ENCODE measurements at regions not wholly inside any gene's neighbourhood (a gene's known extent, or its start where the extent isn't known, plus 50 kb on each side); places are given as distances from the start of the nearest gene placed in this dataset.

DNA sequence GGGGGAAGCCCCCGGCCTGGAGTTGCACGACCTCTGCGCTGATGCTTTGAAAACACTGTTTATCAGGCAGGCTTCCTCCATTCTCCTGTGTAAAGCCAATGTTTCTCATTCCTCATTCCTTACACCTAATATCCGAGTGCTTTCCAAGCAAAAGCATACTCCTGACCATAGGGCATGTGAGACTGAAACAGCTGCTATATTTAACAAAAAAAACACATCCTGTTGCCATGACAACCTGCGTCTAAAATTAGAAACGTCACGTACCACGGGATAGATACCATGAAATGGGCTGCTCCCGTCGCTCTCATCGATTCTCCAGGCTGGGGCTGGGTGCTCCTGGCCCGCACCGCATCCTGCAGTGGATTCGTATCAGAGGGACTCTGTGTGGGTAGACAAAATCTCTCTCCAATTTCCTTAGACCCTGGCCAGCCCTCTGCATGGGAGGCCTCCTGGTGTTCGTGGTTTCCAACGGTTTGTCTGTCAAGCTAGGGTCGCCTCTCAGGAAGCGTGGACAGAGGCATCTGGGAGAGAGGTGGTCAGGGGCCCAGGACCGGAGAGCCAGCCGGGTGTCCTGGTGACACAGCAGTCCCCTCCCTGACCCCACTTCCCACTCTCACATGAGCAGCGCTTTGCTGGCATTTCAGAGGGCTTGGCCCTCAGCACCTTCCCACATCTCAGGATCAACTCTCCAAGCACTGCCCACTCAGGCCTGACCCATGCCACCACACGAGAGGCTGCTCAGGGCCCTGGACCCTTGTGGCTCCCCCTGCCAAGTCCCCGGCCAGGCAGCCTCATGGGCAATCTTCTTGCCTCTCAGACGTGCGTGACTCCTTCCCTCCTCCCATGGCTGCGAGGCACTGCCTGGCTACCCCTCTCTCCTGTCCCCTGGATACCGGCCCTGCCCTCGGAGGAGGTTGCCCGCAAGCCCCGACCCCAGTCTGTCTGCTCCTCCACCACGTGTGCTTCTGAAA is 268.1 kb downstream of the NDUFA10 start:
- DNase-seq, result no peak

GRCh38 chr2:239756031-239756789 is 268.9 kb downstream of the NDUFA10 start:
- DNase-seq, result no peak

GRCh38 chr2:239753401-239753837 is 271.7 kb downstream of the NDUFA10 start:
- DNase-seq, result peak; percentile 25 to 36

DNA sequence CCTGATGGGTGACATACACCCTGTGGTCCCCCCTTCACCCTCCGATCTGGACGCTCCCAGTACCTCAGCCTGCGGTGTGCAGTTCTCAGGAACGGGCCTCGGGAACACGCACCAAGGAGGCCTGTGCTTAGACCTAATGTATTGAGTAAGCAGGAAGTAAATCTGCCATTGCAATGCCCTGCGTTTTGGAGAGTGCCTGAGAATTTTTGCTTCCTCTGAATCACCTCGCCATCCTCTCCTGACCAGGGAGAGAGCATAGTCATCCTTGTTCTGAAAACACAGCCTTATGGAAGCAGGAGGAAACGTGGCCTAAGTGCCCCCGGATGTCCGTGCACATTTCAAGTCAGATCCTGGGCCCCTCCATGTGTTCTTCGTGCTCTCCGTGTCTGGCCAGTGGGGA is 272.2 kb downstream of the NDUFA10 start:
- DNase-seq, result no peak

DNA sequence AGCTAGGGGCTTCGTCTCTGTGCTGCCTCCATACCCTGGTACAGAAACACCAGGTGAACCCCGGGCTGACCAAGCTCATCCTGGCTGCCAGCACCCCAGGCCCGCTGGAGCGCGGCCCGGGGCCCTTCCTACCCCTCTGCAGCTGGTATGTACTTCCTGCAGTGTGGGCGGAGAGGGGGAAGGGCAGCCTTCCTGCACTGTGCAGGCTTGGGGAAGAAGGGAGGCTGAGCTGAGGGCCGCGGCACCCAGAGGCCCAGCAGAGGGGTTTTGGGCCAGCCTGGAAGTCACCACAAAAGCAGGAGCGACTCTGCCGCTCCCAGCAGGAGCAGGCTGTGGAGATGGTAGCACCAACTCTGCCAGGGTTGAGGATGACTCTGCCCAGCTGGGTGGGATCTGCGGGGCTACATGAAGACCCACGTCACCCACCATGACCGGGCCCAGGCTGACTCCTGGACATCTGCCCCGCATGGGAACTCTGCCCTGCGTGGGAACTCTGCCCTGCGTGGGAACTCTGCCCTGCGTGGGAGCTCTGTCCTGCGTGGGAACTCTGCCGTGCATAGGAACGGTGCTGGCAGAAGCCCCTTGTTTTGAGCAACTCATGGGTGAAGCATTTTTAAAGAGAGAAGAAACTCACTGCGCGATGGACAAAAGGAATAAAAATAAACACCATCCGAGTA is 273.3 kb downstream of the NDUFA10 start:
- no peak for DNase-seq

DNA sequence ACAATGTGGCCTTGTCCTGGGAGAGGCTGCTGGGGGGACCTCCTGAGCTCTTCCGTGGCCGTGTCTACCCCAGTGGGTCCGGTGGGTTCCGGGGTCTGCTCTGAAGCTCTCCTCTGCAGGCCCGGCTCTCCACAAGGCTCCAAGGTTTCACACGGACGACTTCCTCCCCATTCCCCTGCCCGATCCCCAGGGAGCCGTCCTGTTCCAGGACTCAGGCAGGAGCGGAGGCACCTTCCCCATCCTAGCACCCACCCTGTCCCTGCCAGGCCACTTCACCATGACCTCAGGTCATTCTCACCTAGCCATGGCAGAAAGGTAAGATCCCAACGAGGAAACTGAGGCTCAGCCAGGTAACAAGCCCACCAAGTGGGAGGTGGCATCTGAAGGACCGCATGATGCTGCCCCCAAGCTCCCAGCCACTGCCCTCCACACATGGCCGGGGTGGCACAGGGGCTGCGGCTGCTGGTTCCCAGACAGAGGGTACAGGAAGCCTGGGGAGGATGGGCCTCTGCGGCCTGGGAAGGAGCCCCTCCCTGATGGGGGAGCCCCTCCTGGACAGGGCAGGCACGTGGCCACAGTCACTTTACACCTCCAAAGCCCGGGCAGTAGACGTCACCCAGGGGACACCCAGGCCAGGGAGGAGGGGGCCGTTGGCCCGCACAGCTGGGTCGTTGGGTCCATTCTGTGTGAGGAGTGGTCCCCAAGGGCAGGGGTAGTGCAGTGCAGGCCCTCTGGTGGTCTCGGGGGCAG is 274.0 kb downstream of the NDUFA10 start:
- no peak for DNase-seq

GRCh38 chr2:239750045-239750835 is 274.9 kb downstream of the NDUFA10 start:
- no peak for DNase-seq

- DNase-seq, result no peak
These were observed 275.8 kb downstream of the NDUFA10 start for GRCh38 chr2:239749272-239749873.

DNA sequence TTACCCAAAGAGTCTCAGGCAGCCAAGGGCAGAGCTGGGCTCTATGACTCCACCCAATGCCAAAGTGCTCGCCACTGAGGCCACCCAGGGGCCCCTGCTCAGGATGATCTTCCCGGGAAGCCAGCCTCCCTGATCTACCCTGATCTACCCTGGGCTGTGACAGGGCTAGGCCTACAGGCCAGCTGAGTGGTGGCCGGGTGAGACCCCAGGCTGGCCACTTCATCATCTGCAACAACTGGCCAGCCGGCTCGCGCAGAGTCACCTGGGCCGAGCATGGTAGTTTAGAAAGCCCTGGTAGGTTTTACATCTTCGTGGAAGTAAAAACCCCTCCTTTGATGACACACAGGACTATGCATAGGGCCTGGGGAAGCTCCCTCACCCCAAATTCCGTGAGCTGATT is 276.3 kb downstream of the NDUFA10 start:
- no peak for DNase-seq

DNA sequence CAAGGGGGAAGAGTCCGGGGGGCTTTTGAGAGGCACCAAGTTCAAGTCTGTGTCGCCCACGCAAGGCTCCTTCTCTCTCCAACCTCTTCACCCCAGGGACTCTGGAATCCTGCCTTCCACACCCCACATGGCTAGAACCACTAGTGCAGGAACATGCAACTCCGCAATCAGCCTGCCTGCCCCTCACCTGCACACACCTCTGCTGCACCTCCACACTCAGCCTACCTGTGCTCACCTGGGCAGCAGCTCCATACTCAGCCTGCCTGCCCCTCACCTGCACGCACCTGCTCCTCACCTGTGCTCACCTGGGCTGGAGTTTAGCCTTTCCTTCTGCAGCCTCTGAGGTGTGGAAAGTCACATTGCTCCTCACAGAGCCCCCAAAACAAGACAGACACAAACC is 277.4 kb downstream of the NDUFA10 start:
- no peak for DNase-seq

DNA sequence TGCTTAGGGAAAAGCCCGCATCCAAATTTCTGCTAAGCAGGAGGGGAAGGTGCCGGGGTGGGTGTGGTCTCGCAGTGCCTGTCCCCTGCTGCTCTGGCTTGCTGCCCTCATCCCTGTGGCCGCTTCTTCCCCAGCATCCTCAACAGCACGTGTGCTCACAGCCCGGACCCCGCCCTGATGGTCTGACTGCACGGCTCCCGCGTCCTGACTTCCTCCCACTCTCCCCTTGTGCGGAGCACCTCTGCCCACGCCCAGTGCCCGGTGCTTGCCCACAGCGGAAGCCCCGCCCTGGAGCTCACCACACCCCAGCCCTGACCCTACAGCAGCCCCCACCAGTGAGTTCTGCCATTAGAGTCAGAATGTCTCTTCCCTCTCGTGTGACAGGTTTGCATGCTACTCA is 277.9 kb downstream of the NDUFA10 start:
- no peak for DNase-seq

DNA sequence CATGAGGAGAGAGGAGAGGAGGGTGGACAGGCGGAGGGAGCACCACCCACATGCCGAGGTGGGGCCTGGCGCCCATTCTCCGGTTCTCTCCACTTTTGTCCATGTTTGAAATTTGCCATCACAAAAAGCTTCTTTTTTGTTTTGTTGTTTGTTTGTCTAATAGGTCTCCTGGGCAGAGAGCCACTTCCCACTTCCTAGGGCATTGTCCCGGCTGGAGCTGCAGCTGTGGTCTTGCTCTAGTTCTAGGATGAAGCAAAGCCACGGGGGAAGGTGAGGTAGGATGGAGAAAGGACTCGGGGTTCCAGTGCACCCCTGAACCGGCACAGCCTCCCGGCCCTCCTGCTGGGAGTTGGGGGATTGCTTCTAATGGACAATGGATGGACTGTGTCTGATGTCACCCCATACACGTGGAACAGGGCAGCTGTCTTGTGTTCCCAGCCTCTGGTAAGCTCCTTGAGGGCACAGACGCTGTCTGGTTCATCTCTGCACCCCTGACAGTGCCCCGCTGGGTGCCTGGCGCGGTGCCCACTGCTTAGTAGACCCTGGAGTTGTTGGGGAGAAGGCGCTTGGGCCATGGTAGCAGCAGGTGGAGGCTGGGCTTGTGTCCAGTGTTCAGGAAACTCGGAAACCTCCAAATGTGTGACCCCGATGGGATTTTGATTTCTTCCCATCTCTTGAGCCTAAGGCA is 278.4 kb downstream of the NDUFA10 start:
- DNase-seq, result no peak

DNA sequence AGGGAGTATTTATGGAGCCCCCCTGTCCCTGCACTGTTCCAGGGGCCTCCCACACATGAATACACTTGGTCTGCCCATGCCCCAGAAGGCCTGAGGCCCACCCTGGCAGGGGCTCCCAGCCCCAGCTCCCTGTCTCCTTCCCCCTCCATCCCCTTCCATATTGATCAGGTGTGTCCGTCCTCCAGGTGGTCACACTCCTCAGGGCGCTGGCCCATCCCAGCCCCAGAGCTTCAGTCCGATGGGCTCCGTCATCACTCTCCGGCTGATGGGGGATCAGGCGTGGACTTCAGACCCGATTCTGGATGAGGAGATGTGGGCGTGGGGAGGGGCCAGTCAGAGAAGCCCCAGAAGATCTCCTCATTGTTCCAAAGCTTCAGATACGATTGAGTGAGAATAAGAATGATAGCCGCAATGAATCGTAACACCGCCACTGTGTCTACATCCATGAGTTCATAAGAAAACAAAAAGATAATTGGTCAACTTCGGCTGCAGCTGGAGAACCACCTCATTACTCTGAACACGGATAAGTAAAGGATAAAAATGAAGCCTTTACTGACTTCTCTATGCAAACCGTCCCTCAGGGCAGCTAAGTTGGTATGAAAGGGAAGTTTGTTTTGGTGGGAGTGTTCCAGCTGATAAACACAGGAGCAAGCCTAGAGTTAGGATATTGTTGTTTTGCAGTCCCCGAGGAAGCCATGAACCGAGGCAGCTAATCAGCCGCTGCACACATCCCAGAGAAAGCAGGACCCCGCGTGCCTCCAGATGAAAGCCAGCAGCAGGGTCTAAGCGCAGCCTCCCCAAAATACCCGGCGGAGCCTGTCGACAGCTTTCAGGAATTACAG is 279.5 kb downstream of the NDUFA10 start:
- no peak for DNase-seq

DNA sequence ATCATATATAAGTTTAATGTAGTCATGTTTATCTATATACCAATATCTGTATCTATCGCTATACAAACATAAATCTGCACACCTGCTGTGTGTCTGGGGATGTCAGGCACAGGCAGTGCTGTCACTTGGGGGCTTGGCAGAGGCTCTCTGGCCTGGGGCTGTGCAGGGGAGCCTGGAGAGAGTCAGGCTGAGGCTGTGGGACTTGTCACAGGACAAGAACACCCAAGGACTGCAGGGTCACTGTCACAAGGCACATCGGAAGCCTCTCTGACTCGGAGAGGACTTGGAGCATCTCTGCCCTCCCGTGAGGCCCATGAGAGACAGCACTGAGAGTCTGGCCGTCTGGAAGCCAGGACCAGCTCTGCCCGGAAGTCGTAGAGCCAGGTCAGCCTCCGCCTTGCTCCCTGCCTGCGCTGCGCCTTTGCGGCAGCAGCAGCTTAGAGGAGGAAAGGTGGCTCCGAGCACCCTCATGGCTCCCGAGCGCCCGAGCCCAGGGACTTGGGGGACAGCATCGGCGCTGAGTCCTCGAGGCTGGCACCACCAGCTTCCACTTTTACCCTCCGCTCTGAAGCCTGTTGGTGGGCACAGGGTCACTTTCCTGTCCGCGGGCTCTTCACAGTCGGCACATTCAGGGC is 280.3 kb downstream of the NDUFA10 start:
- no peak for DNase-seq

GRCh38 chr2:239743206-239743605 is 281.9 kb downstream of the NDUFA10 start:
- DNase-seq, result no peak

DNA sequence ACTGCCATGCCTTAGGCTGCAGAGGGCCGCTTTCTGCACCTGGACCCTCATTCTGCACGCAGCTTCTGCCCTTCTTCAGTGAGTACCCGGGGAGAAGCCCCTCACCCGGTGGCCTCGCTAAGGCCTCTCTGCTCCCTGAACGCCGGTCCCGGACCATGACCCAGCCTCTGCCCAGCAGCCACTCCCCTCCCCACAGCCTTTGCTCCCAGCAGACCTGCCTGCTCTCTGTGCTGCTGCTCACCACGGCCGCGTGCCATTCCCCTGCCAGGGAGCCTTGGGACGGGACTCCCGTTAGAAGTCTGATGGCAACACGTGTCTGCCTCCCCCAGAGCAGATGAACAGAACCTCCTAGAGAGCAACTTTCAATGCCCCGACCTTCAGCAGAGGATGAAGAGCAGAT is 282.8 kb downstream of the NDUFA10 start:
- no peak for DNase-seq

- DNase-seq, result no peak
These were observed 285.9 kb downstream of the NDUFA10 start for GRCh38 chr2:239739206-239739605.

- no peak for DNase-seq
These were observed 287.0 kb downstream of the NDUFA10 start for GRCh38 chr2:239738159-239738558.

- DNase-seq, result no peak
These were observed 288.0 kb downstream of the NDUFA10 start for GRCh38 chr2:239737144-239737463.

Data from SHP77 (cell line).